ENCODE measurements at regions not wholly inside any gene's neighbourhood (a gene's known extent, or its start where the extent isn't known, plus 50 kb on each side); places are given as distances from the start of the nearest gene placed in this dataset.

DNA sequence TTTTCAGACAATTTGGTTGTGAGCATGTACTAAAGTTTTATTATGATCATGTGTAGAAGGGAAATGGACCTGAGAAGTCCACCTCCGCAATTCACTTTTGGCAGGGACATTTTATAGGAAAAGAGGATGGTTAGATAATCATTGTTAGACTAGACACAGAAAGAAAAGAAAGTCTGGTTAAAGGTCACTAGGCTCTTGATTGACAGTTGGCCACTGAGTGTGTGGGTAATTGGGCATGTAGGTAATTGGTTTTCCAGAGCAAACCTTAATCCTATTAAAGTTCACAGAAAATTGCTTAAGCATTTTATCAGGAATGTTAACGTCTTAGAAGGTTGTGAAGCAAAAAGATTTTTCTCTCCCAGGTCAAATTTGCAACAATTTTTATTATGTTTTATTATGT, 158.5 kb upstream of the CLINT1 start:
- no peak for ATAC-seq
- Mint-ChIP-seq H3K9me3 (no peaks in the 10 kb centered on the region), H3K36me3 (no peaks in the 10 kb centered on the region), H3K27me3 (peaks cover 24% of the 10 kb centered on the region), H3K27ac (no peak overlapping the region), H3K4me3 (no peak overlapping the region), H3K4me1 (no peaks in the 10 kb centered on the region)

DNA sequence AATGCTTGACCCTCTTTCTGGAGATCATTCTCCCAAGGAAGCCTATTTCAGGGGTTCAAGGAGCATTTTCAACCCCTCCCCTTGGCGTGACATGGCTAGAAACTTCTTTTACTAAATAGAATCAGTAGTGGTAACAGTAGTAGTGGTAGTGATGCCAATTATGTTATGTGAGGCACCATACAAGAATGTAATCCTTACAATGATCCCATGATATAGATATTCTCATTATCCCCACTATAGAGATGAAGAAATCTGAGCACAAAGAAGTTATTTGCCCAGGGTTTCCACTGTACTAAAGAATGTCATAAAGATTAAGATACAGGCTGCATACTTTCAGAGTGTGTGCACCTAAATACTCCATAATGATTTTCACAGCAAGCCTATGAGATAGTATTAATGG, 155.4 kb upstream of the CLINT1 start:
- Mint-ChIP-seq H3K4me3 (no peak overlapping the region), H3K27me3 (peaks cover 21% of the 10 kb centered on the region), H3K4me1 (no peaks in the 10 kb centered on the region), H3K9me3 (no peaks in the 10 kb centered on the region), H3K36me3 (no peaks in the 10 kb centered on the region), H3K27ac (no peak overlapping the region)
- no peak for ATAC-seq

DNA sequence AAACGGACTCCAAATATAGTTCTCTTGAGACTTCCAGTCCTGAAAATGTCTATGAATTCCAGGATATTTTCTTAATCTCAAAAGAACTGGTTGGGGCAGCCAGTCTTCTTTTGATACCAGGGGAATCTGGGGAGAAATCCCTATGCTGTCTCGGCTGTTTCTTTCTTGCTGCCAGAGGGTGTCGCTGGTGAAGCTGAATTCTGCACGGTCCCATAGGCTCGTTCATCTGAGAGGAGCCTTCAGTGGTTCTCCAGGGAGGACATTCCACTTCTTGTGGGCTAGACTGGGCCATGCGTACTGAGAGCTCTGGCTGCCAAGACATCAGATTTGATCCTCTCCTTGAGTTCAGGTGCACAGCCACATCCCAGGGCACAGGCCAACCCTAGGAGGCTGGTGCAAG, 155.0 kb upstream of the CLINT1 start:
- Mint-ChIP-seq H3K27me3 (peaks cover 21% of the 10 kb centered on the region), H3K36me3 (no peaks in the 10 kb centered on the region), H3K27ac (no peak overlapping the region), H3K9me3 (no peaks in the 10 kb centered on the region), H3K4me3 (no peak overlapping the region), H3K4me1 (no peaks in the 10 kb centered on the region)
- ATAC-seq = peak; percentile 39

DNA sequence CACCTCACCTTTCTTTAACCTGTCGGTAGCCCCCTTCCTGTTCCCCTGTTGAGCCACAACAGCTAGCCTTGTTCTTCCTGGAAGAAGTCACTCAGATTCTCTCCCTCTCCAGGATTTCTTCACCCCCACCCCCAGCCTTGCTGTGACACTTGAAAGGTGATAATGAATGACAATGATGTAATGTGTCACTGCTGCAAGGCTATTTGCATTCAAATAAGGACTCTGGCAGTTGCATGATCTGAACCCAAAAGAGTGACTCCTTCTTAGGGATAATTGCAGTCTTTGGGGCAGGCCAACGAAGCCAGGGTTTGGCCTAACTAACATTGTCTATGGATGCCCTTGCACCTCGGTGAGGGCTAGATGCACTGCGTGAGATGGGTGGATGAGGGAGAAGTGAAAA, 154.4 kb upstream of the CLINT1 start:
- peaks cover 21% of the 10 kb centered on the region for H3K27me3 Mint-ChIP-seq

DNA sequence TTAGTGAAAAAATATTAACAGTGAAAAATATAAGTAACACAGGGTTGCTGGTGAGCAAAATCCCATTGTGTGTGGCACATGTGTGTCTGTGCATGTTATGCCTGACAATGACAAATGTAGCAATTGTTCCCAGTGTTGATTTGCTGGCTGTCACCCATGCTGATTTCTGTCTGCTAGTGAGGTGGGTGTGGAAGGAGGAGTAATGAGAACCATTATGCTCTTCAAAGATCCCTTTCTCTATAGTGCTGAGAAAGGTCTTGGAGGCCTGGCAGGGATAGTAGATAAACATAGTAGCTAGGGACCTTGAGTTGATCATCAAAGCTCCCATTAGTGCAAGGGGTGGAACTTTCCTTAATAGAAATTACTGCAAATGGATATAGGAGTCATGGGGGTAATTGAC, 152.5 kb upstream of the CLINT1 start:
- Mint-ChIP-seq H3K9me3 (no peaks in the 10 kb centered on the region), H3K4me3 (no peak overlapping the region)

More for the DNA sequence above, 154.4 kb upstream of the CLINT1 start:
- Mint-ChIP-seq H3K9me3 (no peaks in the 10 kb centered on the region), H3K4me1 (no peaks in the 10 kb centered on the region), H3K27ac (no peak overlapping the region), H3K36me3 (no peaks in the 10 kb centered on the region), H3K4me3 (no peak overlapping the region)
- ATAC-seq = no peak

DNA sequence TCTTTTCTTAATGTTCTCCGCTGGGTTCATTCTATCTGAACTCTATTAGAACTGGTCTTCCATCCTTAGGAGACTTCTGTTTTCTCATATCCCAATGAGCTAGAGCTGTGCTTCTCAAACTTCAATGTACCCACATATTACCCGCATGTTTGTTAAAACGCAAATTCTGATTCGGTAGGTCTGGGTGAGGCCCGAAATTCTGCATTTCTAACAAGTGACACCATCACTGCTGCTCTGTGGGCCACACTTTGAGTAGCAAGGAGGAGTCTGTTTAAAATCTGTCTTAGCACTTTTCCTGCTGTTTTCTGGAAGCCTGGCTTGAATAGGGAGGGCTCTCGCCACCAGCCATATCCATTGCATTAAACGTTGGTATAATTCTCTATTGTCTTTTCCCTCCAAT, 151.9 kb upstream of the CLINT1 start:
- H3K4me1 Mint-ChIP-seq = no peaks in the 10 kb centered on the region

More for the DNA sequence above, 152.5 kb upstream of the CLINT1 start:
- H3K27me3 Mint-ChIP-seq = peaks cover 21% of the 10 kb centered on the region
- H3K4me1 Mint-ChIP-seq = no peaks in the 10 kb centered on the region
- no peak overlapping the region for H3K27ac Mint-ChIP-seq
- no peak for ATAC-seq
- H3K36me3 Mint-ChIP-seq = no peaks in the 10 kb centered on the region

DNA sequence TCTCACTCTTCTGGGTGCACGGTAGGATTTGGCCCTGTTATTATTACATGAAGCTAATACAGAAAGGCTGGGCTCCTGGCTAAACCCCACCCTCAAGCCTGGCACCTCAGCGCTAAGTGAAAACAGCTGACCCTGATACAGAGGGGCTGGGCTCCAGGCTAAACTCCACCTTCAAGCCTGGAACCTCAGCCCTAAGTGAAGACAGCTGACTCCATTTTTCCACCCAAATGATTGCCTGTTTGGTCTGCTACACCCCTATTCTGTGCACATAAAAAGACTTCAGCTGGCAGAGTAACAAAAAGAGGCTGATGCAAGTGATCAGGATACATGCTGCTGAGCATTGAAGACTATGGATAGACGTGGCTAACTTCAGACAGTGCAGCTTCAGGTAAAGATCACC, 148.4 kb upstream of the CLINT1 start:
- no peaks in the 10 kb centered on the region for H3K4me1 Mint-ChIP-seq
- H3K9me3 Mint-ChIP-seq = peaks cover 3% of the 10 kb centered on the region
- no peak overlapping the region for H3K4me3 Mint-ChIP-seq

More for the DNA sequence above, 151.9 kb upstream of the CLINT1 start:
- H3K9me3 Mint-ChIP-seq = no peaks in the 10 kb centered on the region
- peaks cover 21% of the 10 kb centered on the region for H3K27me3 Mint-ChIP-seq
- ATAC-seq = no peak
- no peak overlapping the region for H3K27ac Mint-ChIP-seq
- no peaks in the 10 kb centered on the region for H3K36me3 Mint-ChIP-seq
- H3K4me3 Mint-ChIP-seq = no peak overlapping the region

DNA sequence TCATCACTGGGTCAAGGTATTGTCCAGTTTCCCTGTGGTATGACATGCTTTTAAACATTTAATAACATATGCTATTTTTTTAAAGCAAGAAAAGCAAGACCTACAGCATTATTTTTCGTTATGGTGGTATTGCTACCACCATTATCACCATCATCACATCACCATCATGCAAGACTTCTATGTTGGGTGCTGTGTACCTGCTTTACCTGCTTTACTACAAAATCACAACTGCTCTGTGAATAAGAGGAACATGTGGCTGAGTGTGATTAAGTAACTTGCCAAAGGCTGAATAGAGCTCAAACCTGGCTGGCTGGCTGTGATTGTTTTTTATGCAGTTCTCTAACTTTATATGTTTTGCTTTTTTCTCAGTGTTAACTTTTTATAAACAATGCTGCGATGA, 140.8 kb upstream of the CLINT1 start:
- no peak for ATAC-seq
- H3K27me3 Mint-ChIP-seq = no peaks in the 10 kb centered on the region
- H3K4me3 Mint-ChIP-seq = no peak overlapping the region

More for the DNA sequence above, 148.4 kb upstream of the CLINT1 start:
- Mint-ChIP-seq H3K27ac (no peak overlapping the region), H3K27me3 (peaks cover 13% of the 10 kb centered on the region), H3K36me3 (no peaks in the 10 kb centered on the region)
- ATAC-seq = no peak

DNA sequence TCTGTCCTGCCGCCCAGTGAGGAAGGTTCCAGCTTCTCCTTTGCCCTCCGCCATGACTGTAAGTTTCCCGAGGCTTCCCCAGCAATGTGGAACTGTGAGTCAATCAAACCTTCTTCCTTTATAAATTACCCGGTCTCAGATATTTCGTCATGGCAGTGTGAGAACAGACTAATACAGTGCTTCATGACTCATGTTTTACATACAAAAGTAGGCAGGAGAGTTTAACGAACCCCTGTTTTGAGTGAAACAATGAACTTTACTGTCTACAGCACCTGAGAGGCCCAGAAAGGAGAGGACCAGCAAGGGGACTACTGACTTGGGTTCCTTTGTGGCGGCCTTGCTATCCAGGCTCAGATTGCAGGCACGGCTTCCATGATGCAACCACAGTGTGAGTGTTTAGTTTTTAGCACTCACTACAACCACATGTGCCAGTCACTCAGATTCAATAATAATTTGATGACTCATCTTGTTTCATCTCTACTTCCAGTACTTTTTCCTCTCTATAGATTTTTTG, 139.1 kb upstream of the CLINT1 start:
- Mint-ChIP-seq H3K9me3 (no peaks in the 10 kb centered on the region), H3K27ac (no peak overlapping the region), H3K4me1 (no peaks in the 10 kb centered on the region), H3K36me3 (no peaks in the 10 kb centered on the region), H3K27me3 (no peaks in the 10 kb centered on the region), H3K4me3 (no peak overlapping the region)
- ATAC-seq = no peak

More for the DNA sequence above, 140.8 kb upstream of the CLINT1 start:
- Mint-ChIP-seq H3K4me1 (no peaks in the 10 kb centered on the region), H3K27ac (no peak overlapping the region), H3K36me3 (no peaks in the 10 kb centered on the region), H3K9me3 (no peaks in the 10 kb centered on the region)

DNA sequence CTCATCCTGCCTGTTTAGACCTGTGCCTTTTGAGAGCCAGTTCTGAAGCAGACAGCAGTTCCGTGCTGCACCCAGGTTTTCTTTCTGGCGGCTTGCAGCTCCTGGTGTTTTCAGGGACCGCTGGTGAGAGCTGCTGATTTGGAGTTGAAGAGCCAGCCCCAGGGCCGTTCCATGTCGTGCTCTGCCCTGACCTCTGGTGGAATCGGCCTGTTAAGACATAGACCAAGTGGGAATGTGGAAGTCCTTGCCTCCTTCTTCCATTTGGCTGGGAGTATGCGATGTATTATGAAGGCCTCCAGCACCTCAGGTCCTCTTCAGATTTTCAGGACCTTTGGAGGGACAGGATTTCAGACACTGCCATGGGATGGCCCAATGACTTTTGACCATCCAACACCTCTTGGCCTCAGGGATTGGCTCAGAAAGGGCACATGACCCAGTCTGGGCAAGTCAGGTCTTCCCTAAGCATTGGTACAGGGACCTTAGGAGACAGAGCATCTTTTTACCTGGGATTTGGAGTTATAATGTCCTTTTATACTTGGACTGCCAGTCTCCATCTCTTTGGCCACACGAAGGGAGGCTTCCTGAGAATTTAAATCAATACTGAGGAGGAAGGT, 136.1 kb upstream of the CLINT1 start:
- no peaks in the 10 kb centered on the region for H3K9me3 Mint-ChIP-seq
- peak; percentile 84 for ATAC-seq
- peaks cover 10% of the 10 kb centered on the region for H3K27me3 Mint-ChIP-seq
- no peaks in the 10 kb centered on the region for H3K36me3 Mint-ChIP-seq
- H3K4me1 Mint-ChIP-seq = no peaks in the 10 kb centered on the region
- no peak overlapping the region for H3K4me3 Mint-ChIP-seq
- no peak overlapping the region for H3K27ac Mint-ChIP-seq

DNA sequence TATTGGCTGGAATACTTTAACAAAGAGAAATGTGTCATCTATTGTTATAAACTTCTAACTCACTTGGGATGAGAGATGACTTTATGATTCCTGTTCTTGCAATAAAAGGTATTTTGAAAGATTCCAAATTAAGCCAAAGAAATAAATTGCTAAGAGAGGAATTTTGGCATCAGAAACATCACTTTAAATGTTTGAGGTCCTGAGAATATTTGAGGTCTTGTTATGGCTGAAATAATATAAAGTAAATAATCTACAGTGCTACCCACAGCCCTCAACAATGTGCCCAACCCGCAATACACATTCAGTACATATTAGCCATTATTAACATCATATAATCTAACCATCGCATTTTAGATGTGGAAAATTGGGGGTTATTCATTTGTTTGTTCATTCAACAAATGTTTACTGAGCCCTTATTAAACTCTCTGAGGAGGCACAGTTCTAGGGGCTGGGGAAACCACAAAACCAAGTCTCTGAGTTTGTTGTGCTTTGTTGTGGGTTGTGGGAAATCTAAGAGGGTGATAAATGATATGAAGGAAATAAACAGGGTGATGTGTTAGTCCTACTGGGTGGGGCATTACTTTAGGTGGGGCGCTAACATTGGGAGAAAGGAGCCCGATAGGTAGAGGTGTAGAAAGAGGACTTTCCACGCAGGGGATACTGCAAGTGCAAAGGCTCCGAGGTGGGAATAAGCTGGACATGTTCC, 135.2 kb upstream of the CLINT1 start:
- no peak for ATAC-seq
- Mint-ChIP-seq H3K4me1 (no peaks in the 10 kb centered on the region), H3K27me3 (peaks cover 16% of the 10 kb centered on the region), H3K27ac (no peak overlapping the region), H3K4me3 (no peak overlapping the region), H3K9me3 (no peaks in the 10 kb centered on the region), H3K36me3 (no peaks in the 10 kb centered on the region)

DNA sequence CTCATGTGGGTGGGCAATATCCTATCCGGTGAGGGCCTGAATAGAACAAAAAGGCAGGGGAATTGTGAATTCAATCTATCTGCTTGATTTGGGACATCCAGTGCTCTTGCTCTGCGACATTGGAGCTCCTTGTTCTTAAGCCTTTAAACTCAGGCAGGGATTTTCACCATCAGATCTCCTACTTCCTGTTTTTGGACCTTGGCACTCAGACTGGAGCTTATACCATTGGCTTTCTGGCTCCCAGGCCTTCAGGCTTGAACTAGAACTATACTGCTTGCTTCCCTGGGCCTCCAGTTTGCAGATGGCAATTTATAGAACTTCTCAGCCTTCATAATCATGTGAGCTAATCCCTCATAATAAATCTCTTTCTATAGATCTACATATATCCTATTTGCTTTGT, 134.3 kb upstream of the CLINT1 start:
- Mint-ChIP-seq H3K4me1 (no peaks in the 10 kb centered on the region), H3K27me3 (peaks cover 16% of the 10 kb centered on the region), H3K4me3 (no peak overlapping the region), H3K36me3 (no peaks in the 10 kb centered on the region), H3K27ac (no peak overlapping the region), H3K9me3 (no peaks in the 10 kb centered on the region)
- ATAC-seq = no peak

DNA sequence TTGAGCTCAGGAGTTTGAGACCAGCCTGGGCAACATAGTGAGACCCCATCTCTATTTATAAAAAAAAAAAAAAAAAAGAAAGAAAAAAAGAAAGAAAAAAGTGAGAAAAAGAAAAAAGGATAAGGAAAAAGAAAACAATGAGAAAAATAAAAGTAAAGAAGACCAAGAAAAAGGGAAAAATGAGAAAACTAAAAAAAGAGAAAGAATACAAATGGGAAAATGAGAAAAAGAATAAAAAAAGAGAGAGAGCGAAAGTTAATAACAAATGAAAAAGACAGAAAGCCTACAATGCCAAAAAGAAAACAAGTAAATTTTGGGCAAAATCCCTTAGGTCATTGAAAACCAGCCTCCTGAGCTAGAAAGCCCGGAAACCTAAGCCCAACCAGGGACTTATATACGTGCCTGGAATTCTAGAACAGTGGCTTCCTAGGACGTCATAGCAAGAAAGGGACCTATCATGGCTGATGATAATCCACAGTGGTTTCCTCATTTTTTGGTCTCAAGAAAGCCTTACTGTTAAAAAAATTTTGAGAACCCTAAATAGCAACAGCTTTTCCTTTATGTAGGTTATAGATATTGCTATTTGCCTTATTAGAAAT, 131.7 kb upstream of the CLINT1 start:
- ATAC-seq = no peak
- no peak overlapping the region for H3K4me3 Mint-ChIP-seq

DNA sequence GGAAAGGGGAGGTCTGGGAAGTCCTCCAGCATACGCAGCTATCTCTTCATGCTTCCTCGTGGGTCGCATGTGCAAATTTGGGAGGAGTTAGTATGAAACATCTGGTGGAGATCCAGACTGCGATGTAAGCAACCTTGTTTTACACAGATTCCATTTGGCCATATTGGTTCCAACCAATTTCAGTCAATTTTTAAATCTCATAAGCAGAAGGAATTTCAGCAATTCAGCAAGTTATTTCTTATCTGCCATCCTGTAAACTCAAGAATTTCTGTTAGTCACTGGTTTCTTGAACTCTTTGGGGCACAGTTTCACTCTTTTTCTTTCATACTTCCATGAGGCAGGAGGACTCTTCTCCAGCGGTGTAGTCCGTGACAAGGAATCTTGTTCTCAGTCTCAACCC, 130.4 kb upstream of the CLINT1 start:
- H3K4me1 Mint-ChIP-seq = no peaks in the 10 kb centered on the region

More for the DNA sequence above, 131.7 kb upstream of the CLINT1 start:
- Mint-ChIP-seq H3K27me3 (peaks cover 16% of the 10 kb centered on the region), H3K36me3 (no peaks in the 10 kb centered on the region), H3K4me1 (no peaks in the 10 kb centered on the region), H3K27ac (no peak overlapping the region), H3K9me3 (no peaks in the 10 kb centered on the region)

DNA sequence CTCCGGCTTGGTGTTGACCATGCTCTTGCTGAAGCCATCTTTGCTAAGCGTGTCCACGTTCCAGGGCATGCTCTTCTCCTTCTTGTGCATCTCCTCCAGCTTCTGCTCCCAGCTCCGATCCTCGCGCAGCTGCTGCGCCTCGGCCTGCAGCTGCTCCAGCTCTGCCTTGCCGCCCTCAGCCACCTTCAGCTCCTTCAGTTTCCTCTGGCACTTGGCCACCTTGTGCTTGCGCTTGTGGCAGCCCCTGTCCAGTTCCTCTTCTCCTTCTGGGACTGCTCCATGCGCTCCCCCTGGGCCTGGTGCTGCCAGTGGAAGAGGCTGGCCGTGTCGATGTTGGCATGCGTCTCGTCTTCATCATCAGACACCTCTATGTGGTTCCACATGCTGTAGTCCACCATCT, 128.3 kb upstream of the CLINT1 start:
- no peaks in the 10 kb centered on the region for H3K4me1 Mint-ChIP-seq
- no peaks in the 10 kb centered on the region for H3K9me3 Mint-ChIP-seq
- no peaks in the 10 kb centered on the region for H3K36me3 Mint-ChIP-seq
- peaks cover 16% of the 10 kb centered on the region for H3K27me3 Mint-ChIP-seq
- H3K4me3 Mint-ChIP-seq = no peak overlapping the region
- H3K27ac Mint-ChIP-seq = no peak overlapping the region
- ATAC-seq = no peak

More for the DNA sequence above, 130.4 kb upstream of the CLINT1 start:
- Mint-ChIP-seq H3K27ac (no peak overlapping the region), H3K4me3 (no peak overlapping the region), H3K27me3 (peaks cover 16% of the 10 kb centered on the region), H3K36me3 (no peaks in the 10 kb centered on the region), H3K9me3 (no peaks in the 10 kb centered on the region)
- no peak for ATAC-seq

All from stimulated activated memory B cell treated with anti-CD40 and anti-IgM and Interleukin-4, amounts not matched to agents 10 μg/mL and 1 μg/mL and 100 μg/mL, for 72 hours (primary cell).